ENCODE measurements at regions not wholly inside any gene's neighbourhood (a gene's known extent, or its start where the extent isn't known, plus 50 kb on each side); places are given as distances from the start of the nearest gene placed in this dataset.
"Not testable (repeated sequence)": the region's sequence is repeated elsewhere in the genome, so short reads cannot be mapped to it uniquely, and the experiment has no call there.

- DNase-seq (ENCODE audit: low spot score): not testable (repeated sequence)
Observed at GRCh38 chr19:20292520-20292919, 125.5 kb downstream of the ZNF486 start.

- no peak for DNase-seq (ENCODE audit: low spot score)
Observed at GRCh38 chr19:20289186-20289585, 122.2 kb downstream of the ZNF486 start.

GRCh38 chr19:20287070-20287469 is 120.1 kb downstream of the ZNF486 start:
- DNase-seq (ENCODE audit: low spot score): no peak

- not testable (repeated sequence) for DNase-seq (ENCODE audit: low spot score)
Observed at GRCh38 chr19:20285876-20286275, 118.9 kb downstream of the ZNF486 start.

GRCh38 chr19:20279516-20279915 is 112.5 kb downstream of the ZNF486 start:
- no peak for DNase-seq (ENCODE audit: low spot score)

- no peak for DNase-seq (ENCODE audit: low spot score)
Observed at GRCh38 chr19:20278342-20278741, 111.3 kb downstream of the ZNF486 start.

- not testable (repeated sequence) for DNase-seq (ENCODE audit: low spot score)
Observed at GRCh38 chr19:20276732-20277082, 109.7 kb downstream of the ZNF486 start.

GRCh38 chr19:20276011-20276731 is 109.2 kb downstream of the ZNF486 start:
- no peak for DNase-seq (ENCODE audit: low spot score)

GRCh38 chr19:20273951-20274570 is 107.0 kb downstream of the ZNF486 start:
- DNase-seq (ENCODE audit: low spot score): no peak

- DNase-seq (ENCODE audit: low spot score): no peak
Observed at GRCh38 chr19:20273376-20273775, 106.4 kb downstream of the ZNF486 start.

GRCh38 chr19:20272627-20273010 is 105.6 kb downstream of the ZNF486 start:
- not testable (repeated sequence) for DNase-seq (ENCODE audit: low spot score)

- DNase-seq (ENCODE audit: low spot score): not testable (repeated sequence)
Observed at GRCh38 chr19:20271927-20272626, 105.1 kb downstream of the ZNF486 start.

- no peak for DNase-seq (ENCODE audit: low spot score)
Observed at GRCh38 chr19:20271215-20271926, 104.4 kb downstream of the ZNF486 start.

GRCh38 chr19:20269461-20269860 is 102.4 kb downstream of the ZNF486 start:
- no peak for DNase-seq (ENCODE audit: low spot score)

GRCh38 chr19:20261513-20261912 is 94.5 kb downstream of the ZNF486 start:
- DNase-seq (ENCODE audit: low spot score): not testable (repeated sequence)

- DNase-seq (ENCODE audit: low spot score): not testable (repeated sequence)
Observed at GRCh38 chr19:20260738-20261137, 93.7 kb downstream of the ZNF486 start.

GRCh38 chr19:20259615-20260014 is 92.6 kb downstream of the ZNF486 start:
- no peak for DNase-seq (ENCODE audit: low spot score)

- DNase-seq (ENCODE audit: low spot score): no peak
Observed at GRCh38 chr19:20256606-20257005, 89.6 kb downstream of the ZNF486 start.

- no peak for DNase-seq (ENCODE audit: low spot score)
Observed at GRCh38 chr19:20254121-20254520, 87.1 kb downstream of the ZNF486 start.

GRCh38 chr19:20252613-20253012 is 85.6 kb downstream of the ZNF486 start:
- DNase-seq (ENCODE audit: low spot score): no peak

- no peak for DNase-seq (ENCODE audit: low spot score)
Observed at GRCh38 chr19:20250627-20251026, 83.6 kb downstream of the ZNF486 start.

GRCh38 chr19:20250121-20250520 is 83.1 kb downstream of the ZNF486 start:
- no peak for DNase-seq (ENCODE audit: low spot score)
